Small intestine (tissue), 7 donors: ENCODE measurements at regions not wholly inside any gene's neighbourhood (a gene's known extent, or its start where the extent isn't known, plus 50 kb on each side); places are given as distances from the start of the nearest gene placed in this dataset.

ENCODE experiments used
- DNase-seq, 2 donors: peaks; one replicate each; pipeline versions ENCODE4 v3.0.0 to v3.0.0-alpha.2; 2013
- FAIRE-seq: peaks from 2 replicates; lab custom pipeline; 2012; peaks lifted over from hg19 to GRCh38; lab: Jason Lieb, UNC
- H3K27ac ChIP-seq, 3 donors: one replicate each; pipeline ENCODE4 v1.5.1; 2013; ENCODE audit warnings: low read length in 2 of 3, mild to moderate bottlenecking in 2 of 3, control low read depth in 1 of 3, inconsistent platforms in 1 of 3, low read depth in 1 of 3, moderate library complexity in 1 of 3
- H3K27me3 ChIP-seq, 3 donors: one replicate each; pipeline ENCODE4 v1.6.1; 2013; ENCODE audit warnings: low read length in 3 of 3, inconsistent platforms in 1 of 3; ENCODE audit not compliant: control insufficient read depth in 3 of 3, insufficient read depth in 3 of 3
- H3K36me3 ChIP-seq, 3 donors: one replicate each; pipeline ENCODE4 v1.6.1; 2013; ENCODE audit warnings: low read length in 3 of 3, inconsistent platforms in 1 of 3, low read depth in 1 of 3, mild to moderate bottlenecking in 1 of 3, moderate library complexity in 1 of 3; ENCODE audit not compliant: control insufficient read depth in 3 of 3, insufficient read depth in 2 of 3
- H3K4me1 ChIP-seq, 3 donors: one replicate each; pipeline ENCODE4 v1.6.1; 2013; ENCODE audit warnings: low read length in 2 of 3, inconsistent platforms in 1 of 3, low read depth in 1 of 3, mild to moderate bottlenecking in 1 of 3, moderate library complexity in 1 of 3; ENCODE audit not compliant: control insufficient read depth in 3 of 3, insufficient read depth in 2 of 3
- H3K4me3 ChIP-seq, 3 donors: one replicate each; pipeline ENCODE4 v1.5.1; 2013; ENCODE audit warnings: low read length in 3 of 3, control low read depth in 1 of 3, inconsistent platforms in 1 of 3, low read depth in 1 of 3, mild to moderate bottlenecking in 1 of 3, moderate library complexity in 1 of 3
- H3K9me3 ChIP-seq, 2 donors: one replicate each; pipeline ENCODE4 v1.6.1; 2013; ENCODE audit warnings: low read depth in 1 of 2, low read length in 1 of 2; ENCODE audit not compliant: control insufficient read depth in 2 of 2, insufficient read depth in 1 of 2
- WGBS, 3 donors: extraction: QIAGEN DNeasy Blood & Tissue Kit; methylation state at CpG; one replicate each; pipeline ENCODE4 v1.1.7; 2013; 5-methylcytosine and 5-hydroxymethylcytosine counted together
- donor health status: healthy with polysubstance abuse.
- donor health status: control.
- donor health status: control.
- donor health status: Bipolar disorder and iron deficiency.
- donor health status: healthy.

DNA sequence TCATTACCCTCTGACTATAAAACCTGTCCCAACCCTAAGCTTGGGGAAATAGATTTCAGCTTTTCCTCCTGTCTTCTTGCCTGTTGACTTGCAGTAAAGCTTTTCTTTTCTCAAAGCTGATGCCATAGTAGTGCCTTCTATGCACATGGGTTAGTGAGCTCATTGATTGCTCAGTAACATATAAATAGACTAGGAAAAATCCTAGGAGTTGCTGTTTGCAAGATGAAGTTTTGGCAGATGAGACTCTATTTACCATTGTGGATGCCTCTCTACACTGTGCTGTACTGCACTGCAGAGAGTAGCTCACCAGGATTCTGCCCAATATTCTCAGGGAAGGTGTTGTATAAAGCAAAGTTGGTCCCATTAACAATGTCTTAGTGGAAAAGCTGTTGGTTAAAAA lies 262.7 kb upstream of the CD180 start:
- FAIRE-seq: no peak

DNA sequence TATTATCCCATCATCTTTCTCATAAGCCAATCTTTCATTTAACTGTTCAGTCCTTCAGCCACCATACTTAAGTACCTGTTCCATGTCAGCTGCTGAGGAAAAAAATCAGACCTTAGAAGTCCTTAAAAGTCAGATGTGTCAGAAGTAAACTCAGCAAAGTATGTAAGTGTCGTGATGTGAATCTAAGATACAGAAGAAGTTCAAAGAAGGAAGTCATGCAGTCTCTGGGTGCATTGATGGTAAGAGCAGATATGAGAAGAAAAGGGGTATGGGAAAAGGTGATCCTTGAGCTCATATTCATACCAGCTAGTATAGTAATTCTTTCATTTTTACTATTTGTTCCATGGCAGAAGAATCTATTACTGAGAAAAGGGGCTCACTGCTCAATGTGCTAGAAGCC lies 259.4 kb upstream of the CD180 start:
- Histone ChIP-seq H3K36me3 (no peaks in the 10 kb centered on the region), H3K4me1 (peaks cover 0 to 3% (median 0%) of the 10 kb centered on the region in 3 donors), H3K4me3 (no peak overlapping the region), H3K9me3 (no peaks in the 10 kb centered on the region), H3K27ac (no peak overlapping the region), H3K27me3 (no peaks in the 10 kb centered on the region)
- DNase-seq (no peak), FAIRE-seq (no peak)
- 75 to 86% (median 79%) methylated on average over 1 of the region's 1 CpG for WGBS, 3 donors

More for the DNA sequence above, 262.7 kb upstream of the CD180 start:
- H3K4me1 ChIP-seq: no peaks in the 10 kb centered on the region
- DNase-seq: no peak
- no peaks in the 10 kb centered on the region for H3K36me3 ChIP-seq
- no peak overlapping the region for H3K27ac ChIP-seq
- no peaks in the 10 kb centered on the region for H3K27me3 ChIP-seq
- no peaks in the 10 kb centered on the region for H3K9me3 ChIP-seq
- H3K4me3 ChIP-seq: no peak overlapping the region

DNA sequence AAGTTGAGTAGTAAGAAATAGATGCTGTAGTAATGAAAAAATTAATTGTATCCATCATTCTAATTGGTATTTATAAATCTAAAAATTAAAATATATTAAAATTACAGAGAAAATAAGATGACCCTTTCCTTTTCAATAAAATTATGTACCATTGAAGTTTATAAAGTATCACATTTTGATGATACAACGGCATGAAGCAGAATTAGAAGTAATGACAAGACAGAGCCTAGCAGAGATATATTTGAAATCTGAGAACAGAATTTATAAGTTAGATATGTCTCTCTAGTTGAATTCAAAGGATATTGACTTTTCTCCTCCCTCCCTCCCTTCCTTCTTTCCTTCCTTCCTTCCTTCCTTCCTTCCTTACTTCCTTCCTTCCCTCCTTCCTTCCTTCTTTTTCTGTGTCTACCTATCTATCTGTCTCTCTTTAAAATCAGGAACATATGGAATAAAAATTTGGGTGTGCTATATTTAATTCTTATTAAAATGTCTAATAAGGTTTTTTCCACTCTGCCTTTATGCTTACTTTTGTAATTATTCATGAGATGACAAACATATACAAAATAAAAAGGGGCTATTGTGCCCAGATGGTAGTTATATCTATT lies 258.5 kb upstream of the CD180 start:
- no peaks in the 10 kb centered on the region for H3K27me3 ChIP-seq
- no peaks in the 10 kb centered on the region for H3K9me3 ChIP-seq
- FAIRE-seq (no peak), DNase-seq (no peak)
- no peak overlapping the region for H3K27ac ChIP-seq
- no peak overlapping the region for H3K4me3 ChIP-seq
- peaks cover 0 to 10% (median 0%) of the 10 kb centered on the region in 3 donors for H3K4me1 ChIP-seq
- 92 to 97% (median 93%) methylated on average over 1 of the region's 1 CpG for WGBS, 3 donors
- H3K36me3 ChIP-seq: no peaks in the 10 kb centered on the region

DNA sequence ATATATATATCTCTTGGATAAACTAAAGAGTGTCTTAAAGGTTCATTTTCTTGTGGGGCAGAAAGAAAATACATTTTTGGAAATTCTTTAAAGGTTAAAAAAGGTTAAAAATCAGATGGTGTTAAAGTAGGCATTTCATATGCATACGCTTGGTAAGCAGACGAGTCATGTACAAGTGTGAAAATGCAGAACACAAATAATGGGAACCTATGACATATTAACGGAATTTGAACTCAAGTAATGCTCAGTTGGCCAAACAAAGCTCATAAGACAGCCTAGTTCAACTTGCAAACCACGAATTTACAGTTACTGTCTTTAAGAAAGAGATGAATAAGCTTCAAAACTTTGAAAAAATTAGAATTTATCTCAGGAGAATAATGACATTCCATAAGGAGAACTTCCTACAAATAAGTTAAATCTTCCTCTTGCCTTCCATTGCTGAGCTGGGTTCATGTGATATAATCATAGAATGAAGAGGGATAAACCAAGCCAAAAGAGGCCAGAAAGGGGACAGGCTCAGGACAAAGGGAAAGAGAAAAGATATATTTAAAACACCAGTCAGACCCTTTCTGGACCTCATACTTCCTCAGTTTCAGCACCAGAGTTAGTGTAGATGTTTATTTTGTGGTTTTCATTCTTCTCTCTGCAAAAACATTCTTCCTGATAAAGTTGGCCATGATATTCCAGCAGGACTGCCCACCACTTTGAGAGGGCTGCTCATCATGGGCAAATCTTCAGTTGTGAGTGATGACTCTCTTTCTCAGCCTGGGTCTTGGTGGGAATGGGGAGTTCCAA lies 256.7 kb upstream of the CD180 start:
- no peaks in the 10 kb centered on the region for H3K27me3 ChIP-seq
- H3K4me1 ChIP-seq: peaks cover 0 to 12% (median 0%) of the 10 kb centered on the region in 3 donors
- DNase-seq: no peak
- 77 to 89% (median 83%) methylated on average over 4 of the region's 4 CpGs for WGBS, 3 donors
- H3K36me3 ChIP-seq: no peaks in the 10 kb centered on the region
- H3K27ac ChIP-seq: no peak overlapping the region
- FAIRE-seq: no peak
- H3K4me3 ChIP-seq: no peak overlapping the region
- H3K9me3 ChIP-seq: peaks cover 0 to 3% of the 10 kb centered on the region in 2 donors

DNA sequence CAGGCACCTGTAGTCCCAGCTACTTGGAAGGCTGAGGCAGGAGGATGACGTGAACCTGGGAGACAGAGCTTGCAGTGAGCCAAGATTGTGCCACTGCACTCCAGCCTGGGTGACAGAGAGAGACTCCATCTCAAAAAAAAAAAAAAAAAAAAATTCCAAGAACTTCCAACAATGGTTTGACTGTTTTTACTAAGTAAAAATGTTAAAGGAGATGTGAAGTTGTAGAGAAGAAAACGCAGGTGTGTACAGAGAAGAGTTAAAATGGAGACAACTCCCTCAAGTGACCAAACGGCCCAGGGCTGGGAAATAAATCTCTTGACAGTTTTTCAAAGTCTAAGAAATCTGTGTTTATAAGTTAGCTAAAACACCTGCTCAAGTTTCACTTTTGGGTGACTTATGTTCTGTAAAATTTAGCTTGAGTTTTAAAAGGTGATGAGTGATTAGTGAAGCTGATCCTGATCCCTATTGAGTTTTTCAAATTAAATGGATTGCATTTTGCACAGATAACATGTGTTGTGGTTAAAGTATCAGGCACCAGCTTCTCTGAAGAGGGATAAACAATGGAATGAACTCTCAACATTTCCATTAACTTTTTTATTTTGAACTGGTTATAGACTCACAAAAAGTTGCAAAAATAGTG lies 255.2 kb upstream of the CD180 start:
- 49 to 67% (median 52%) methylated on average over 3 of the region's 3 CpGs for WGBS, 3 donors
- H3K4me3 ChIP-seq: no peak overlapping the region
- no peaks in the 10 kb centered on the region for H3K36me3 ChIP-seq
- H3K9me3 ChIP-seq: peaks cover 0 to 3% of the 10 kb centered on the region in 2 donors
- H3K27ac ChIP-seq: no peak overlapping the region
- no peak for FAIRE-seq
- peaks cover 0 to 12% (median 0%) of the 10 kb centered on the region in 3 donors for H3K4me1 ChIP-seq
- no peaks in the 10 kb centered on the region for H3K27me3 ChIP-seq
- no peak for DNase-seq

DNA sequence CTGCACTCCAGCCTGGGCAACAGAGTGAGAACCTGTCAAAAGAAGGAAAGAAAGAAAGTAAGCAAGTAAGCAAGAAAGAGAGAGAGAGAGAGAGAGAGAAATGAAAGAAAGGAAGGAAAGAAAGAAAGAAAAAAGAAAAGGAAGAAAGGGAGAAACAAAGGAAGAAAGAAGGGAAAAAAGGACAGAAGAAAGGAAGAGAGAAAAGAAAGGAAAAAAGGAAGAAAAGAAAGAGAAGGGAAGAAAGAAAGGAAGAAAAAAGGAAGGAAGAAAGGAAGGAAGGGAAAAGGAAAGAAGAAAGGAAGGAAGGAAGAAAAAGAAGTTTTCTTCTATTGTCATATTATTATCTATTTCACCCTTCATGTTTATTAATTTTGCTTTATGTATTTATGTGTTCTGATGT lies 251.1 kb upstream of the CD180 start:
- no peak overlapping the region for H3K4me3 ChIP-seq
- DNase-seq (no peak), FAIRE-seq (no peak)
- H3K36me3 ChIP-seq: no peaks in the 10 kb centered on the region
- no peak overlapping the region for H3K27ac ChIP-seq
- H3K4me1 ChIP-seq: peaks cover 0 to 12% (median 0%) of the 10 kb centered on the region in 3 donors
- H3K27me3 ChIP-seq: no peaks in the 10 kb centered on the region
- H3K9me3 ChIP-seq: peaks cover 0 to 3% of the 10 kb centered on the region in 2 donors

DNA sequence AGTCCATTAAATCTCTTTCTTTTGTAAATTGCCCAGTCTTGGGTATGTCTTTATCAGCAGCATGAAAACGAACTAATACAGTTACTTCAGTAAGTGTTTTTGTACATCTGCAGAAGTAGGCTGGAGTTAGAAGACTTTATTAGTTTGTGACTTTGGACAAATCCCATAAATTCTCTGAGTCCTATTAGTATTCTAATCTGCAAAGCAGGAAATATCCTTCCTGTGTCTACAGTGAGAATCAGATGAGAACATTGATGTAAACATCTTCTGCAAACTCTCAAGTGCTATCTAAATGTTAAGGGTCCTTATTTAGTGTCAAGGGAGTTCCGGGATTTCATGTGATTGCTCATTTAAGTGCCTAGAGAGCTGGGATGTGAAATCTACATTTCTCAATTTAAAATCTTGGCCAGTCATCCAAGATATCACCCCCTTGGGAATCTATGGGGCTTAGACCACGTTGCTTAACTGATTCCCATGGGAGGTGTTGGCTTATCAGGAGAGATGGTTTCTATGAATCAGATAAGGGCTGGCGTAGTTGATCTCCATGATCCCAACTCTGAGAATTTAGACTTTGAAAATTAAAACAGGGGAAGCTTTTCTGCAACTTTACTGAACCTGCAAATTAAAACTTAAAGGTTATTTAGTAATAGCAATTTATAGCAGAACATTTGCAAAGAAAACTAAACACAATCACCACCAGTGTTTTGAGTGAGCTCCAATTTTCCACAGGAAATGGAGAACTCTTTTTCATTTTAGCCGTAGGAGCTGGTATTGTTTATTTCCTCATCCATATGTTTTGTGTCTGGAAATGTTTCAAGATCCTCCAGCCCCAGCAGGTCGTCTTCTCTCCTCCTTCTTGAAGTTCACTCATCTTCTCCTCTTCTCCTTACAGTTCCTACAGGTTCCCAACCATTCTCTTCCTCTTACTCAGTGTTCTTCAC lies 241.6 kb upstream of the CD180 start:
- WGBS, 3 donors: 55 to 80% (median 56%) methylated on average over 6 of the region's 6 CpGs
- Histone ChIP-seq H3K27me3 (no peaks in the 10 kb centered on the region), H3K9me3 (no peaks in the 10 kb centered on the region), H3K27ac (no peak overlapping the region), H3K36me3 (no peaks in the 10 kb centered on the region), H3K4me1 (peaks cover 0 to 3% (median 0%) of the 10 kb centered on the region in 3 donors), H3K4me3 (no peak overlapping the region)
- DNase-seq: no peak
- no peak for FAIRE-seq

DNA sequence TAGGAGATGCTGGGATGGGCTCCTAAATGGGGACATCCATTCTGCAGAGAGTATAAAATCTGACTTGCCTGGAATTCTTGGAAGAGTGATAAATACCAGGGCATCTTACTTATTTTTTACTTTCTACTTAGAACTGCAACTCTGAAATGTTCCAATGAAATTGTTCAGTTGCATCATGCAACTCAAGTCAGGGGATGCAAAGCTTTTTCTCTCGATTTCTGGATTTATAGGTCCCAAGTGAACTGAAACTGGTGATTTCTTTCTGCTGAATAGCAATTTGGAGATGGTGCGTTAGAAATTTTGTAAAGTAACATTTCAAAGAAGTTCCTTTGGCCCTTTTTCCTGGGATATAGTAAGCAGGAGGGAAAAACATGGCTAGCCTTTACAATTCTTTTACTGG lies 238.4 kb upstream of the CD180 start:
- 87 to 96% (median 93%) methylated on average over 2 of the region's 2 CpGs for WGBS, 3 donors
- Histone ChIP-seq H3K4me1 (peaks cover 0 to 3% (median 0%) of the 10 kb centered on the region in 3 donors), H3K4me3 (no peak overlapping the region), H3K36me3 (no peaks in the 10 kb centered on the region), H3K27ac (no peak overlapping the region), H3K27me3 (no peaks in the 10 kb centered on the region), H3K9me3 (no peaks in the 10 kb centered on the region)
- DNase-seq (no peak), FAIRE-seq (no peak)
